IMR-90 (cell line): ENCODE measurements at regions not wholly inside any gene's neighbourhood (a gene's known extent, or its start where the extent isn't known, plus 50 kb on each side); places are given as distances from the start of the nearest gene placed in this dataset.

Experiments
- ATAC-seq: fragments of 200-7000 bp; cut with Tn5 transposase; 2 replicates; pipeline ENCODE4 v1.9.1; 2020; ENCODE audit warnings: low read depth, mild to moderate bottlenecking, moderate library complexity
- BruUV-seq: library from RNA; stranded (reverse); fragments of 400-500 nt; replicated peaks from 2 replicates; lab custom pipeline; 2021; lab: Mats Ljungman, UMichigan
- CTCF ChIA-PET: fragments of 300-600 bp; formaldehyde crosslinking; extraction: SDS; loops from one replicate; lab custom pipeline; 2021; ENCODE audit warnings: antibody characterized with exemption; lab: Yijun Ruan, JAX
- POLR2A ChIA-PET: fragments of 300-600 bp; sonication (Branson Sonifier 250); formaldehyde crosslinking; loops from one replicate; lab custom pipeline; 2022; ENCODE audit warnings: antibody characterized with exemption; ENCODE audit not compliant: unreplicated experiment; lab: Charles Lee
- DNase-seq: peaks from one replicate; pipeline ENCODE4 v3.0.0; 2013
- H2AFZ ChIP-seq: replicated peaks from 2 replicates; pipeline ENCODE3; 2013; ENCODE audit warnings: low read length, mild to moderate bottlenecking; ENCODE audit not compliant: poor library complexity
- H2AK5ac ChIP-seq: 2 replicates; pipeline ENCODE4 v1.6.1; 2013; ENCODE audit warnings: low read depth, low read length, inconsistent platforms
- H2AK9ac ChIP-seq: replicated peaks from 2 replicates; pipeline ENCODE3; 2013; ENCODE audit warnings: mild to moderate bottlenecking, low read depth, low read length, moderate library complexity; ENCODE audit not compliant: poor library complexity
- H2BK120ac ChIP-seq: 2 replicates; pipeline ENCODE4 v1.6.1; 2013; ENCODE audit warnings: low read depth, low read length, inconsistent platforms
- H2BK15ac ChIP-seq: 3 replicates; pipeline ENCODE4 v1.6.1; 2013; ENCODE audit warnings: low read depth, low read length, inconsistent platforms
- H2BK20ac ChIP-seq: 2 replicates; pipeline ENCODE4 v1.6.1; 2013; ENCODE audit warnings: low read depth, mild to moderate bottlenecking, inconsistent platforms, low read length, moderate library complexity
- H2BK5ac ChIP-seq: 2 replicates; pipeline ENCODE4 v1.6.1; 2013; ENCODE audit warnings: mild to moderate bottlenecking, low read depth, low read length, inconsistent platforms; ENCODE audit not compliant: poor library complexity, severe bottlenecking
- H3K14ac ChIP-seq: replicated peaks from 2 replicates; pipeline ENCODE4 v1.6.1; 2013; ENCODE audit warnings: low read depth, low read length, inconsistent platforms
- H3K18ac ChIP-seq: 2 replicates; pipeline ENCODE4 v1.6.1; 2013; ENCODE audit warnings: low read depth, low read length, control low read depth
- H3K23ac ChIP-seq: 2 replicates; pipeline ENCODE4 v1.6.1; 2013; ENCODE audit warnings: low read depth, low read length, inconsistent platforms
- H3K27ac ChIP-seq: 2 replicates; pipeline ENCODE4 v1.5.1; 2013; ENCODE audit warnings: mild to moderate bottlenecking, control low read depth, low read length; ENCODE audit not compliant: insufficient read depth
- H3K27me3 ChIP-seq: 2 replicates; pipeline ENCODE4 v1.6.1; 2013; ENCODE audit warnings: low read length; ENCODE audit not compliant: control insufficient read depth, insufficient read depth
- H3K36me3 ChIP-seq: 2 replicates; pipeline ENCODE4 v1.6.1; 2013; ENCODE audit warnings: low read length, mixed read lengths; ENCODE audit not compliant: control insufficient read depth, insufficient read depth
- H3K4ac ChIP-seq: 2 replicates; pipeline ENCODE4 v1.6.1; 2013; ENCODE audit warnings: low read depth, low read length, inconsistent platforms
- H3K4me1 ChIP-seq: 2 replicates; pipeline ENCODE4 v1.6.1; 2013; ENCODE audit warnings: low read length, mixed read lengths; ENCODE audit not compliant: control insufficient read depth, insufficient read depth
- H3K4me2 ChIP-seq: 2 replicates; pipeline ENCODE4 v1.6.1; 2013; ENCODE audit warnings: low read depth, mild to moderate bottlenecking, control low read depth, low read length, moderate library complexity
- H3K4me3 ChIP-seq: 2 replicates; pipeline ENCODE4 v1.5.1; 2013; ENCODE audit warnings: low read depth, mild to moderate bottlenecking, control low read depth, low read length, moderate library complexity; ENCODE audit not compliant: insufficient read depth
- H3K56ac ChIP-seq: 2 replicates; pipeline ENCODE4 v1.6.1; 2013; ENCODE audit warnings: low read length, inconsistent platforms; ENCODE audit not compliant: insufficient read depth; ENCODE audit errors: extremely low read depth
- H3K79me1 ChIP-seq, 2 experiments: 2 replicates each; pipeline ENCODE4 v1.6.1; 2013; ENCODE audit warnings: low read length in 2 of 2, inconsistent platforms in 1 of 2, low read depth in 1 of 2
- H3K9ac ChIP-seq: 2 replicates; pipeline ENCODE4 v1.6.1; 2013; ENCODE audit warnings: low read depth, low read length, control low read depth
- H3K9me1 ChIP-seq: 2 replicates; pipeline ENCODE4 v1.6.1; 2013; ENCODE audit warnings: low read length, inconsistent platforms; ENCODE audit not compliant: insufficient read depth
- H3K9me3 ChIP-seq: 2 replicates; pipeline ENCODE4 v1.6.1; 2013; ENCODE audit warnings: low read length; ENCODE audit not compliant: control insufficient read depth, insufficient read depth
- H4K20me1 ChIP-seq: 2 replicates; pipeline ENCODE4 v1.6.1; 2013; ENCODE audit warnings: low read length, inconsistent platforms; ENCODE audit not compliant: insufficient read depth
- H4K5ac ChIP-seq: 2 replicates; pipeline ENCODE4 v1.6.1; 2013; ENCODE audit warnings: mild to moderate bottlenecking, low read depth, low read length, control low read depth
- H4K8ac ChIP-seq, 2 experiments: 2 replicates each; pipeline ENCODE4 v1.6.1; 2013; ENCODE audit warnings: low read depth in 2 of 2, low read length in 2 of 2, control low read depth in 1 of 2, inconsistent platforms in 1 of 2
- H4K91ac ChIP-seq: 2 replicates; pipeline ENCODE4 v1.6.1; 2013; ENCODE audit warnings: low read depth, low read length, inconsistent platforms; ENCODE audit not compliant: insufficient read depth
- BHLHE40 ChIP-seq: fragments of 150-350 bp; IDR thresholded peaks from 2 replicates; pipeline ENCODE4 v1.6.1; 2016; ENCODE audit warnings: mild to moderate bottlenecking, low read depth, low read length
- CEBPB ChIP-seq: IDR thresholded peaks from 2 replicates; pipeline ENCODE4 v1.6.1; 2012; ENCODE audit warnings: low read depth, low read length, improper control_type of control experiment
- CHD1 ChIP-seq: IDR thresholded peaks from 2 replicates; pipeline ENCODE4 v1.6.1; 2012; ENCODE audit warnings: low read depth, low read length, improper control_type of control experiment
- CTCF ChIP-seq: conservative IDR thresholded peaks from 2 replicates; pipeline ENCODE4 v1.5.1; 2012; ENCODE audit warnings: mild to moderate bottlenecking, low read depth, low read length, improper control_type of control experiment
- ELK1 ChIP-seq: fragments of 150-350 bp; IDR thresholded peaks from 2 replicates; pipeline ENCODE4 v1.6.1; 2016; ENCODE audit warnings: low read depth, mild to moderate bottlenecking, low read length, moderate library complexity, borderline replicate concordance
- FOS ChIP-seq: fragments of 150-350 bp; IDR thresholded peaks from 2 replicates; pipeline ENCODE4 v1.6.1; 2016; ENCODE audit warnings: low read depth, low read length
- MAFK ChIP-seq: IDR thresholded peaks from 2 replicates; pipeline ENCODE4 v1.6.1; 2012; ENCODE audit warnings: low read depth, low read length, improper control_type of control experiment
- MAZ ChIP-seq: IDR thresholded peaks from 2 replicates; pipeline ENCODE4 v1.6.1; 2012; ENCODE audit warnings: low read depth, mild to moderate bottlenecking, low read length, improper control_type of control experiment, moderate library complexity, borderline replicate concordance
- MXI1 ChIP-seq: IDR thresholded peaks from 2 replicates; pipeline ENCODE4 v1.6.1; 2012; ENCODE audit warnings: low read depth, mild to moderate bottlenecking, low read length, moderate library complexity, borderline replicate concordance
- NFE2L2 ChIP-seq: fragments of 150-350 bp; IDR thresholded peaks from 2 replicates; pipeline ENCODE4 v1.6.1; 2016; ENCODE audit warnings: low read depth, mild to moderate bottlenecking, low read length
- POLR2A ChIP-seq: IDR thresholded peaks from 2 replicates; pipeline ENCODE4 v1.6.1; 2012; ENCODE audit warnings: mild to moderate bottlenecking, low read depth, low read length
- RAD21 ChIP-seq: IDR thresholded peaks from 2 replicates; pipeline ENCODE4 v1.6.1; 2012; ENCODE audit warnings: low read length, improper control_type of control experiment
- RCOR1 ChIP-seq: IDR thresholded peaks from 2 replicates; pipeline ENCODE4 v1.6.1; 2012; ENCODE audit warnings: mild to moderate bottlenecking, low read length, improper control_type of control experiment; ENCODE audit not compliant: insufficient replicate concordance
- RFX5 ChIP-seq: IDR thresholded peaks from 2 replicates; pipeline ENCODE4 v1.8.0; 2012; ENCODE audit warnings: low read depth, mild to moderate bottlenecking, low read length, moderate library complexity
- SMC3 ChIP-seq: fragments of 150-350 bp; IDR thresholded peaks from 2 replicates; pipeline ENCODE4 v1.6.1; 2016; ENCODE audit warnings: low read depth, mild to moderate bottlenecking, antibody characterized with exemption, low read length, moderate library complexity
- USF2 ChIP-seq: fragments of 150-350 bp; IDR thresholded peaks from 2 replicates; pipeline ENCODE4 v1.6.1; 2017; ENCODE audit warnings: mild to moderate bottlenecking, antibody characterized with exemption, low read length, low read depth
- WGBS, 2 experiments: methylation state at CpG; one replicate each; pipeline versions ENCODE4 v1.1.5 to v1.1.7; 2013; ENCODE audit warnings: missing lambda C conversion rate in 2 of 2; ENCODE audit not compliant: insufficient read length in 1 of 2; ENCODE audit errors: extremely low coverage in 2 of 2; 5-methylcytosine and 5-hydroxymethylcytosine counted together
- dilution Hi-C: fragments of 300-500 bp; cut with HindIII; formaldehyde crosslinking; loops from one replicate; pipeline ENCODE4 v1.14.3; 2018; ENCODE audit warnings: low sequenced_read_pairs; ENCODE audit not compliant: unreplicated experiment
- in situ Hi-C: fragments of 300-500 bp; cut with MboI; formaldehyde crosslinking; loops from 3 replicates; pipeline ENCODE4 v1.14.3; 2019; ENCODE audit warnings: low sequenced_read_pairs, inconsistent platforms, mixed read lengths
- intact Hi-C: fragments of 100-400 bp; cut with micrococcal nuclease; formaldehyde crosslinking; loops from 2 replicates; pipeline ENCODE4 v1.10.0; 2022

- H3K4me2 ChIP-seq, result no peak overlapping the region
- DNase-seq (no peak), ATAC-seq (no peak)
- no peak overlapping the region for H3K4ac ChIP-seq
- in situ Hi-C loops (no loop called here), intact Hi-C loops (no loop called here), dilution Hi-C loops (no loop called here)
- no peak overlapping the region for H3K56ac ChIP-seq
- H3K14ac ChIP-seq, result no peak overlapping the region
- ChIA-PET POLR2A (no interaction called here), CTCF (no interaction called here)
- H3K4me3 ChIP-seq, result no peak overlapping the region
- peaks cover 16% of the 10 kb centered on the region for H3K27me3 ChIP-seq
- H2BK20ac ChIP-seq, result no peak overlapping the region
- H3K23ac ChIP-seq, result no peak overlapping the region
- no peak overlapping the region for H2AK9ac ChIP-seq
- H4K91ac ChIP-seq, result no peak overlapping the region
- no peak overlapping the region for H2AFZ ChIP-seq
- no peak overlapping the region for H2BK15ac ChIP-seq
- H4K5ac ChIP-seq, result no peak overlapping the region
- H3K27ac ChIP-seq, result no peak overlapping the region
- H2BK5ac ChIP-seq, result no peak overlapping the region
- H3K9me1 ChIP-seq, result no peaks in the 10 kb centered on the region
- no peak overlapping the region for H3K18ac ChIP-seq
- no TSS peak for BruUV-seq
- H3K4me1 ChIP-seq, result no peaks in the 10 kb centered on the region
- WGBS, 2 experiments, result no CpG with 5 or more reads among the region's 4 CpGs
- no peaks in the 10 kb centered on the region; the same call in 1 of the 2 replicates for H3K9me3 ChIP-seq
- no peak overlapping the region for H2BK120ac ChIP-seq
- H2AK5ac ChIP-seq, result no peak overlapping the region
- no peak overlapping the region for H3K9ac ChIP-seq
- H3K79me1 ChIP-seq, result no peaks in the 10 kb centered on the region
- H3K36me3 ChIP-seq, result no peaks in the 10 kb centered on the region
- TF ChIP-seq MAFK (no peak), RAD21 (no peak), CHD1 (no peak), MXI1 (no peak), RCOR1 (no peak), MAZ (no peak), CTCF (no peak), ELK1 (no peak), FOS (no peak), BHLHE40 (no peak), CEBPB (no peak), RFX5 (no peak), SMC3 (no peak), USF2 (no peak), NFE2L2 (no peak), POLR2A (no peak)
- no peak overlapping the region for H4K8ac ChIP-seq
- no peaks in the 10 kb centered on the region for H4K20me1 ChIP-seq
Measured at GRCh38 chr4:17418010-17418409, 93.9 kb downstream of the QDPR start.
